Peyer's patch (tissue), 4 donors: ENCODE measurements at regions not wholly inside any gene's neighbourhood (a gene's known extent, or its start where the extent isn't known, plus 50 kb on each side); places are given as distances from the start of the nearest gene placed in this dataset.

Source experiments
- POLR2A ChIP-seq, 2 donors: fragments of 450-650 bp; IDR thresholded peaks; one replicate each; pipeline ENCODE4 v1.5.1; 2017; ENCODE audit warnings: antibody characterized with exemption in 2 of 2, mild to moderate bottlenecking in 2 of 2, moderate library complexity in 2 of 2
- TF ChIP-seq, protein P1 (sequence below), 6 experiments: fragments of 450-650 bp in 4 of 6; fragments of 200-600 bp in 2 of 6; sonication (generic) in 1 of 6; IDR thresholded peaks; one replicate each; pipeline ENCODE4 v1.5.1; 2017 to 2019; ENCODE audit warnings: antibody characterized with exemption in 6 of 6, mild to moderate bottlenecking in 3 of 6, moderate library complexity in 1 of 6

DNA sequence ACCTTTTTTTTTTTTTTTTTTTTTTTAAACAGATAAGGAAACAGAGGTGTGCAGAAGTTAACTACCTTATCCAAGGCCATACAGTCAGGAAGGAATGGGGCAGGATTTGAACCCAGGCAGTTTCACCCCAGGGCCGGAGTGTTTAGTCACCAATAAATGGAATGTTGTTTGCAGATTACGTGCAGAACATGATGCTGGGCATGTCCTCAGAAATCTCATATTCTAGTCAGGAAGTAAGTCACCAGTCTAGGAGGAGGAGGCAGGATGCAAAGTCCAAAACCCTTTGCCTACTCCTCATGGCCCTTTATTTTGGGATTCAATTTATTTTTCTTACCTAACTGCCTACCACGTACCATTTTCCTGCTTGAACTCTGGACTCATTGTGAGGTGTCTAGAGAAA lies 57.1 kb upstream of the LRRC1 start:
- TF ChIP-seq, protein P1, sequence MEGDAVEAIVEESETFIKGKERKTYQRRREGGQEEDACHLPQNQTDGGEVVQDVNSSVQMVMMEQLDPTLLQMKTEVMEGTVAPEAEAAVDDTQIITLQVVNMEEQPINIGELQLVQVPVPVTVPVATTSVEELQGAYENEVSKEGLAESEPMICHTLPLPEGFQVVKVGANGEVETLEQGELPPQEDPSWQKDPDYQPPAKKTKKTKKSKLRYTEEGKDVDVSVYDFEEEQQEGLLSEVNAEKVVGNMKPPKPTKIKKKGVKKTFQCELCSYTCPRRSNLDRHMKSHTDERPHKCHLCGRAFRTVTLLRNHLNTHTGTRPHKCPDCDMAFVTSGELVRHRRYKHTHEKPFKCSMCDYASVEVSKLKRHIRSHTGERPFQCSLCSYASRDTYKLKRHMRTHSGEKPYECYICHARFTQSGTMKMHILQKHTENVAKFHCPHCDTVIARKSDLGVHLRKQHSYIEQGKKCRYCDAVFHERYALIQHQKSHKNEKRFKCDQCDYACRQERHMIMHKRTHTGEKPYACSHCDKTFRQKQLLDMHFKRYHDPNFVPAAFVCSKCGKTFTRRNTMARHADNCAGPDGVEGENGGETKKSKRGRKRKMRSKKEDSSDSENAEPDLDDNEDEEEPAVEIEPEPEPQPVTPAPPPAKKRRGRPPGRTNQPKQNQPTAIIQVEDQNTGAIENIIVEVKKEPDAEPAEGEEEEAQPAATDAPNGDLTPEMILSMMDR (IDR thresholded peaks at IDR 0.05): no peak
- TF ChIP-seq POLR2A (IDR thresholded peaks at IDR 0.05): no peak
